OCI-LY7 (cell line): ENCODE measurements at regions not wholly inside any gene's neighbourhood (a gene's known extent, or its start where the extent isn't known, plus 50 kb on each side); places are given as distances from the start of the nearest gene placed in this dataset.
"Not testable (repeated sequence)": the region's sequence is repeated elsewhere in the genome, so short reads cannot be mapped to it uniquely, and the experiment has no call there.

Source experiments
- BruUV-seq: library from RNA; stranded (reverse); fragments of 400-500 nt; replicated peaks from 2 replicates; lab custom pipeline; 2021; lab: Mats Ljungman, UMichigan
- CTCF ChIA-PET: fragments of 300-600 bp; sonication (Branson Sonifier 250); formaldehyde crosslinking; loops from one replicate; lab custom pipeline; 2022; ENCODE audit warnings: antibody characterized with exemption; ENCODE audit not compliant: unreplicated experiment; lab: Charles Lee
- POLR2A ChIA-PET: fragments of 300-600 bp; sonication (Branson Sonifier 250); formaldehyde crosslinking; loops from one replicate; lab custom pipeline; 2022; ENCODE audit warnings: antibody characterized with exemption; lab: Charles Lee
- DNase-seq: peaks from one replicate; pipeline ENCODE4 v3.0.0-alpha.2; 2015; ENCODE audit warnings: low spot score
- H2AFZ ChIP-seq: fragments of 200-600 bp; sonication (generic), shearing (Covaris generic); 2 replicates; pipeline ENCODE4 v1.6.1; 2014; ENCODE audit warnings: mild to moderate bottlenecking, antibody characterized with exemption, low read length, moderate library complexity
- H3K27ac ChIP-seq: fragments of 200-600 bp; sonication (generic); 2 replicates; pipeline ENCODE4 v1.5.1; 2014; ENCODE audit warnings: mixed run types, low read depth, mild to moderate bottlenecking, moderate library complexity, low read length, inconsistent platforms; ENCODE audit not compliant: poor library complexity, severe bottlenecking
- H3K36me3 ChIP-seq: fragments of 200-600 bp; sonication (generic); 2 replicates; pipeline ENCODE4 v1.6.1; 2014; ENCODE audit warnings: mild to moderate bottlenecking, antibody characterized with exemption, low read length, moderate library complexity, mixed read lengths; ENCODE audit not compliant: insufficient read depth
- H3K4me1 ChIP-seq: fragments of 200-600 bp; sonication (generic); 2 replicates; pipeline ENCODE4 v1.5.1; 2014; ENCODE audit warnings: mild to moderate bottlenecking, low read length; ENCODE audit not compliant: insufficient read depth, poor library complexity, severe bottlenecking
- H3K4me2 ChIP-seq: fragments of 200-600 bp; sonication (generic); 2 replicates; pipeline ENCODE4 v1.6.1; 2014; ENCODE audit warnings: mild to moderate bottlenecking, low read length
- H3K4me3 ChIP-seq: fragments of 200-600 bp; sonication (generic); 2 replicates; pipeline ENCODE4 v1.5.1; 2014; ENCODE audit warnings: mild to moderate bottlenecking, low read depth, low read length; ENCODE audit not compliant: poor library complexity, severe bottlenecking
- H3K79me2 ChIP-seq: fragments of 200-600 bp; sonication (generic); 2 replicates; pipeline ENCODE4 v1.6.1; 2016; ENCODE audit warnings: low read depth, mild to moderate bottlenecking, low read length, moderate library complexity, mixed read lengths; ENCODE audit not compliant: insufficient read depth
- H3K9me2 ChIP-seq: fragments of 200-600 bp; sonication (generic); 2 replicates; pipeline ENCODE4 v1.6.1; 2016; ENCODE audit warnings: mild to moderate bottlenecking, low read length, mixed read lengths; ENCODE audit not compliant: insufficient read depth
- H3K9me3 ChIP-seq: fragments of 200-600 bp; sonication (generic); 2 replicates; pipeline ENCODE4 v1.6.1; 2014; ENCODE audit warnings: mild to moderate bottlenecking, mixed run types, low read length, mixed read lengths
- H4K20me1 ChIP-seq: fragments of 200-600 bp; sonication (generic); 2 replicates; pipeline ENCODE4 v1.6.1; 2014; ENCODE audit warnings: mild to moderate bottlenecking, antibody characterized with exemption, low read length, moderate library complexity, mixed read lengths; ENCODE audit not compliant: insufficient read depth
- CTCF ChIP-seq: fragments of 200-600 bp; sonication (generic); conservative IDR thresholded peaks from 2 replicates; pipeline ENCODE4 v1.5.1; 2014; ENCODE audit warnings: mild to moderate bottlenecking, antibody characterized with exemption, low read length, moderate library complexity, mixed read lengths
- EZH2phosphoT487 ChIP-seq: fragments of 200-600 bp; sonication (generic); IDR thresholded peaks from 2 replicates; pipeline ENCODE4 v1.6.1; 2018; ENCODE audit warnings: low read depth, borderline replicate concordance, mild to moderate bottlenecking, mixed run types, antibody characterized with exemption, low read length, moderate library complexity, mixed read lengths
- intact Hi-C: fragments of 100-400 bp; cut with micrococcal nuclease; formaldehyde crosslinking; loops from one replicate; pipeline ENCODE4 v1.10.0; 2022; ENCODE audit not compliant: unreplicated experiment

GRCh38 chr7:149635561-149636329, 137.6 kb downstream of the ZNF467 start:
- H3K36me3 ChIP-seq: no peaks in the 10 kb centered on the region
- ChIA-PET CTCF (no interaction called here), POLR2A (interaction anchor here (1.1 kb wide), 1 partner anchor 15 kb away, joined by 3 read pairs; no protein-coding TSS in a partner anchor)
- H3K4me3 ChIP-seq: no peak overlapping the region
- H3K27ac ChIP-seq: no peak overlapping the region
- H3K4me2 ChIP-seq: no peak overlapping the region
- DNase-seq: no peak
- H3K4me1 ChIP-seq: no peaks in the 10 kb centered on the region
- no peaks in the 10 kb centered on the region for H3K79me2 ChIP-seq
- intact Hi-C loops: no loop called here
- no peak overlapping the region for H2AFZ ChIP-seq
- BruUV-seq: no TSS peak
- no peaks in the 10 kb centered on the region; the same call in 1 of the 2 replicates for H4K20me1 ChIP-seq
- H3K9me2 ChIP-seq: no peaks in the 10 kb centered on the region
- TF ChIP-seq EZH2phosphoT487 (no peak), CTCF (no peak)
- no peaks in the 10 kb centered on the region for H3K9me3 ChIP-seq

- DNase-seq: no peak
- BruUV-seq: no TSS peak
- Histone ChIP-seq H2AFZ (no peak overlapping the region), H3K4me3 (no peak overlapping the region), H3K27ac (no peak overlapping the region), H3K9me2 (no peaks in the 10 kb centered on the region), H4K20me1 (no peaks in the 10 kb centered on the region; the same call in 1 of the 2 replicates), H3K4me2 (no peak overlapping the region), H3K9me3 (no peaks in the 10 kb centered on the region), H3K36me3 (no peaks in the 10 kb centered on the region), H3K4me1 (no peaks in the 10 kb centered on the region), H3K79me2 (no peaks in the 10 kb centered on the region)
- intact Hi-C loops: no loop called here
- ChIA-PET POLR2A (interaction anchor here (0.6 to 1.1 kb wide), 3 partner anchors 8 to 76 kb away, joined by 3 read pairs; no protein-coding TSS in a partner anchor), CTCF (no interaction called here)
- TF ChIP-seq CTCF (no peak), EZH2phosphoT487 (no peak)
Observed at GRCh38 chr7:149633976-149634945, 136.7 kb upstream of the ZNF746 start.

GRCh38 chr7:149628361-149629149, 130.9 kb upstream of the ZNF746 start:
- CTCF ChIA-PET: not testable (repeated sequence)

More at GRCh38 chr7:149628361-149629149, 130.9 kb upstream of the ZNF746 start:
- H3K9me2 ChIP-seq, H2AFZ ChIP-seq, H3K27ac ChIP-seq, BruUV-seq, H3K4me2 ChIP-seq, H3K4me1 ChIP-seq, H3K4me3 ChIP-seq, POLR2A ChIA-PET, H3K36me3 ChIP-seq, H4K20me1 ChIP-seq, H3K9me3 ChIP-seq, DNase-seq, H3K79me2 ChIP-seq: not testable (repeated sequence)
- intact Hi-C loops: loop anchor here (10.0 kb wide), 2 partner anchors 364 to 1606 kb away; partner anchors contain the start of genes CHPF2 and ZNF783
